ENCODE measurements at regions not wholly inside any gene's neighbourhood (a gene's known extent, or its start where the extent isn't known, plus 50 kb on each side); places are given as distances from the start of the nearest gene placed in this dataset.

GRCh38 chr15:56868170-56868569 lies 50.3 kb upstream of the TCF12 start:
- DNase-seq, result no peak

GRCh38 chr15:56866803-56867202 lies 51.6 kb upstream of the TCF12 start:
- DNase-seq, result no peak

GRCh38 chr15:56857828-56858227 lies 60.6 kb upstream of the TCF12 start:
- no peak for DNase-seq

GRCh38 chr15:56856934-56857333 lies 61.5 kb upstream of the TCF12 start:
- DNase-seq, result no peak

GRCh38 chr15:56844892-56845291 lies 73.6 kb upstream of the TCF12 start:
- DNase-seq, result no peak

- no peak for DNase-seq
Measured at GRCh38 chr15:56844471-56844870, 74.0 kb upstream of the TCF12 start.

- no peak for DNase-seq
Measured at GRCh38 chr15:56839641-56840040, 78.8 kb upstream of the TCF12 start.

- DNase-seq, result no peak
Measured at GRCh38 chr15:56839099-56839498, 79.3 kb upstream of the TCF12 start.

GRCh38 chr15:56838085-56838484 lies 80.4 kb upstream of the TCF12 start:
- DNase-seq, result no peak

- DNase-seq, result no peak
Measured at GRCh38 chr15:56837273-56837672, 81.2 kb upstream of the TCF12 start.

- no peak for DNase-seq
Measured at GRCh38 chr15:56835718-56836171, 82.7 kb upstream of the TCF12 start.

GRCh38 chr15:56832125-56832524 lies 86.3 kb upstream of the TCF12 start:
- no peak for DNase-seq

- no peak for DNase-seq
Measured at GRCh38 chr15:56831467-56832005, 86.9 kb upstream of the TCF12 start.

GRCh38 chr15:56824175-56824574 lies 90.9 kb upstream of the ZNF280D start:
- no peak for DNase-seq

GRCh38 chr15:56821721-56822425 lies 88.6 kb upstream of the ZNF280D start:
- DNase-seq, result peak; percentile 50

GRCh38 chr15:56820333-56820732 lies 87.0 kb upstream of the ZNF280D start:
- no peak for DNase-seq

- no peak for DNase-seq
Measured at GRCh38 chr15:56817321-56818080, 84.2 kb upstream of the ZNF280D start.

GRCh38 chr15:56816781-56817180 lies 83.5 kb upstream of the ZNF280D start:
- DNase-seq, result no peak

- DNase-seq, result peak; percentile 43
Measured at GRCh38 chr15:56815247-56815646, 81.9 kb upstream of the ZNF280D start.

GRCh38 chr15:56814429-56814828 lies 81.1 kb upstream of the ZNF280D start:
- no peak for DNase-seq

GRCh38 chr15:56813995-56814394 lies 80.7 kb upstream of the ZNF280D start:
- DNase-seq, result no peak

GRCh38 chr15:56812961-56813360 lies 79.7 kb upstream of the ZNF280D start:
- no peak for DNase-seq

- DNase-seq, result no peak
Measured at GRCh38 chr15:56812221-56812620, 78.9 kb upstream of the ZNF280D start.

GRCh38 chr15:56811586-56811985 lies 78.3 kb upstream of the ZNF280D start:
- DNase-seq, result no peak

All from activated CD4-positive, alpha-beta T cell treated with anti-CD3 and anti-CD28 coated beads, Interleukin-10, Interleukin-2, amounts not matched to agents 100 ng/mL and 50 ng/mL, durations not matched to agents 16 hours and 8 hours (primary cell).